C4-2B (cell line): ENCODE measurements at regions not wholly inside any gene's neighbourhood (a gene's known extent, or its start where the extent isn't known, plus 50 kb on each side); places are given as distances from the start of the nearest gene placed in this dataset.

Source experiments
- ZFX ChIP-seq: fragments of 450-650 bp; IDR thresholded peaks from 2 replicates; pipeline ENCODE4 v1.6.1; 2017
- TF ChIP-seq, protein P1 (sequence below): fragments of 450-650 bp; conservative IDR thresholded peaks from 2 replicates; pipeline ENCODE4 v1.5.1; 2017; ENCODE audit warnings: mild to moderate bottlenecking

DNA sequence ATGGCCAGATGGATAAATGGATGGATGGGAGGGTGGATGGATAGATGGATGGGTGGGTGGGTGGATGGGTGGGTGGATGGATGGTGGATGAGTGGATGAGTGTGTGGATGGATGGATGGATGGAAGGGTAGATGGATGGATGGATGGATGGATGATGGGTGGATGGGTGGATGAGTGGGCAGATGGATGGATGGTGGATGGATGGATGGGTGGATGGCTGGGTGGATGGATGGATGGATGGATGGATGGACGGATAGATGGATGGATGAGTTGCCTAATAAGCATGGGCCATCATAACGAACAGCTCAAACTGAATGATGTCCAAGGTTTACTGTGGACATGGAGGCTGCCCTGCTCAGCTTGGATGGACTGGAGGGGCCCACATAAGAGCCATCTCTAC lies 89.8 kb upstream of the SMIM23 start:
- TF ChIP-seq, protein P1, sequence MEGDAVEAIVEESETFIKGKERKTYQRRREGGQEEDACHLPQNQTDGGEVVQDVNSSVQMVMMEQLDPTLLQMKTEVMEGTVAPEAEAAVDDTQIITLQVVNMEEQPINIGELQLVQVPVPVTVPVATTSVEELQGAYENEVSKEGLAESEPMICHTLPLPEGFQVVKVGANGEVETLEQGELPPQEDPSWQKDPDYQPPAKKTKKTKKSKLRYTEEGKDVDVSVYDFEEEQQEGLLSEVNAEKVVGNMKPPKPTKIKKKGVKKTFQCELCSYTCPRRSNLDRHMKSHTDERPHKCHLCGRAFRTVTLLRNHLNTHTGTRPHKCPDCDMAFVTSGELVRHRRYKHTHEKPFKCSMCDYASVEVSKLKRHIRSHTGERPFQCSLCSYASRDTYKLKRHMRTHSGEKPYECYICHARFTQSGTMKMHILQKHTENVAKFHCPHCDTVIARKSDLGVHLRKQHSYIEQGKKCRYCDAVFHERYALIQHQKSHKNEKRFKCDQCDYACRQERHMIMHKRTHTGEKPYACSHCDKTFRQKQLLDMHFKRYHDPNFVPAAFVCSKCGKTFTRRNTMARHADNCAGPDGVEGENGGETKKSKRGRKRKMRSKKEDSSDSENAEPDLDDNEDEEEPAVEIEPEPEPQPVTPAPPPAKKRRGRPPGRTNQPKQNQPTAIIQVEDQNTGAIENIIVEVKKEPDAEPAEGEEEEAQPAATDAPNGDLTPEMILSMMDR = no peak
- no peak for TF ChIP-seq ZFX
